ENCODE measurements at regions not wholly inside any gene's neighbourhood (a gene's known extent, or its start where the extent isn't known, plus 50 kb on each side); places are given as distances from the start of the nearest gene placed in this dataset.
"Not testable (repeated sequence)": the region's sequence is repeated elsewhere in the genome, so short reads cannot be mapped to it uniquely, and the experiment has no call there.

GRCh38 chr4:19227701-19228100 lies 1024.0 kb upstream of the SLIT2 start:
- DNase-seq (ENCODE audit: low spot score) = no peak

- DNase-seq (ENCODE audit: low spot score) = no peak
These were observed 1026.9 kb upstream of the SLIT2 start for GRCh38 chr4:19224820-19225219.

GRCh38 chr4:19216476-19216875 lies 1035.2 kb upstream of the SLIT2 start:
- no peak for DNase-seq (ENCODE audit: low spot score)

- no peak for DNase-seq (ENCODE audit: low spot score)
These were observed 1037.0 kb upstream of the SLIT2 start for GRCh38 chr4:19214591-19215186.

- DNase-seq (ENCODE audit: low spot score) = no peak
These were observed 1038.3 kb upstream of the SLIT2 start for GRCh38 chr4:19213388-19213787.

GRCh38 chr4:19205853-19206252 lies 1045.9 kb upstream of the SLIT2 start:
- DNase-seq (ENCODE audit: low spot score) = no peak

- DNase-seq (ENCODE audit: low spot score) = not testable (repeated sequence)
These were observed 1053.9 kb upstream of the SLIT2 start for GRCh38 chr4:19197838-19198237.

GRCh38 chr4:19195696-19196095 lies 1056.0 kb upstream of the SLIT2 start:
- DNase-seq (ENCODE audit: low spot score) = no peak

- no peak for DNase-seq (ENCODE audit: low spot score)
These were observed 1057.0 kb upstream of the SLIT2 start for GRCh38 chr4:19194672-19195071.

GRCh38 chr4:19193274-19193981 lies 1058.3 kb upstream of the SLIT2 start:
- DNase-seq (ENCODE audit: low spot score) = no peak

GRCh38 chr4:19191979-19192650 lies 1059.6 kb upstream of the SLIT2 start:
- DNase-seq (ENCODE audit: low spot score) = no peak

- no peak for DNase-seq (ENCODE audit: low spot score)
These were observed 1064.0 kb upstream of the SLIT2 start for GRCh38 chr4:19187691-19188090.

GRCh38 chr4:19187096-19187495 lies 1064.6 kb upstream of the SLIT2 start:
- no peak for DNase-seq (ENCODE audit: low spot score)

- not testable (repeated sequence) for DNase-seq (ENCODE audit: low spot score)
These were observed 1070.1 kb upstream of the SLIT2 start for GRCh38 chr4:19181631-19182030.

GRCh38 chr4:19178835-19179234 lies 1072.9 kb upstream of the SLIT2 start:
- no peak for DNase-seq (ENCODE audit: low spot score)

- no peak for DNase-seq (ENCODE audit: low spot score)
These were observed 1074.1 kb upstream of the SLIT2 start for GRCh38 chr4:19177616-19178015.

- DNase-seq (ENCODE audit: low spot score) = no peak
These were observed 1079.9 kb upstream of the SLIT2 start for GRCh38 chr4:19171832-19172231.

GRCh38 chr4:19167311-19167710 lies 1084.4 kb upstream of the SLIT2 start:
- DNase-seq (ENCODE audit: low spot score) = no peak

- DNase-seq (ENCODE audit: low spot score) = no peak
These were observed 1087.4 kb upstream of the SLIT2 start for GRCh38 chr4:19164334-19164733.

- no peak for DNase-seq (ENCODE audit: low spot score)
These were observed 1091.8 kb upstream of the SLIT2 start for GRCh38 chr4:19159874-19160273.

GRCh38 chr4:19158107-19158809 lies 1093.4 kb upstream of the SLIT2 start:
- no peak for DNase-seq (ENCODE audit: low spot score)

GRCh38 chr4:19156786-19157185 lies 1094.9 kb upstream of the SLIT2 start:
- DNase-seq (ENCODE audit: low spot score) = no peak

- DNase-seq (ENCODE audit: low spot score) = no peak
These were observed 1096.1 kb upstream of the SLIT2 start for GRCh38 chr4:19155568-19155967.

All from CD4-positive, alpha-beta T cell treated with Interleukin-15 for 4 hours (primary cell).